K562 (cell line): ENCODE measurements at regions not wholly inside any gene's neighbourhood (a gene's known extent, or its start where the extent isn't known, plus 50 kb on each side); places are given as distances from the start of the nearest gene placed in this dataset.

Experiments
- CBX5 ChIP-seq: IDR thresholded peaks from 2 replicates; pipeline ENCODE4 v1.6.1; 2014; ENCODE audit warnings: low read depth, borderline replicate concordance
- CTCF ChIP-seq, 3 experiments: IDR thresholded peaks in 2 of 3; conservative IDR thresholded peaks in 1 of 3; 2 replicates each; pipeline ENCODE4 v1.5.1; 2011 to 2012; ENCODE audit warnings: low read length in 3 of 3, mild to moderate bottlenecking in 3 of 3, control low read depth in 2 of 3, improper control_type of control experiment in 1 of 3, inconsistent platforms in 1 of 3, low read depth in 1 of 3, mixed read lengths in 1 of 3, moderate library complexity in 1 of 3; ENCODE audit not compliant: insufficient read depth in 2 of 3
- NR2C2 ChIP-seq, 2 experiments: fragments of 200-800 bp in 1 of 2; sonication (Bioruptor generic) in 1 of 2; sonication (generic) in 1 of 2; formaldehyde crosslinking in 1 of 2; IDR thresholded peaks; 2 replicates each; pipeline versions ENCODE4 v1.6.1 to v1.8.0; 2016 to 2022; ENCODE audit warnings: mild to moderate bottlenecking in 1 of 2, missing compliant biosample characterization in 1 of 2, missing genetic modification characterization in 1 of 2, missing genetic modification reagents in 1 of 2
- REST ChIP-seq, 2 experiments: fragments of 450-650 bp; formaldehyde crosslinking in 1 of 2; IDR thresholded peaks; 2 replicates each; pipeline versions ENCODE4 v1.4.0 to v1.6.1; 2014 to 2020; ENCODE audit warnings: mild to moderate bottlenecking in 2 of 2, borderline replicate concordance in 1 of 2, low read depth in 1 of 2
- SIN3B ChIP-seq: fragments of 450-650 bp; IDR thresholded peaks from 2 replicates; pipeline ENCODE4 v1.6.1; 2017; ENCODE audit warnings: low read depth, mild to moderate bottlenecking, moderate library complexity
- ZZZ3 ChIP-seq: fragments of 450-650 bp; IDR thresholded peaks from 2 replicates; pipeline ENCODE4 v1.6.1; 2016; ENCODE audit warnings: antibody characterized with exemption, mild to moderate bottlenecking, moderate library complexity
- TF ChIP-seq, protein P1 (sequence below): IDR thresholded peaks from 2 replicates; pipeline ENCODE4 v1.6.1; 2014; ENCODE audit warnings: antibody characterized with exemption

- TF ChIP-seq CTCF (IDR thresholded peaks at IDR 0.05 in 2 of 3, conservative IDR thresholded peaks at IDR 0.05 in 1 of 3; ENCODE audit: insufficient read depth in 2 of 3, low read depth in 1 of 3, low read length in 3 of 3) (no peak), ZZZ3 (no peak), REST (IDR thresholded peaks at IDR 0.05; ENCODE audit: borderline replicate concordance) (no peak), REST (CRISPR knock-in tag; IDR thresholded peaks at IDR 0.05; ENCODE audit: low read depth) (no peak), CBX5 (no peak), SIN3B (no peak), NR2C2 (CRISPR knock-in tag; IDR thresholded peaks at IDR 0.05) (no peak), NR2C2 (tag; IDR thresholded peaks at IDR 0.05) (no peak)
- TF ChIP-seq, protein P1, sequence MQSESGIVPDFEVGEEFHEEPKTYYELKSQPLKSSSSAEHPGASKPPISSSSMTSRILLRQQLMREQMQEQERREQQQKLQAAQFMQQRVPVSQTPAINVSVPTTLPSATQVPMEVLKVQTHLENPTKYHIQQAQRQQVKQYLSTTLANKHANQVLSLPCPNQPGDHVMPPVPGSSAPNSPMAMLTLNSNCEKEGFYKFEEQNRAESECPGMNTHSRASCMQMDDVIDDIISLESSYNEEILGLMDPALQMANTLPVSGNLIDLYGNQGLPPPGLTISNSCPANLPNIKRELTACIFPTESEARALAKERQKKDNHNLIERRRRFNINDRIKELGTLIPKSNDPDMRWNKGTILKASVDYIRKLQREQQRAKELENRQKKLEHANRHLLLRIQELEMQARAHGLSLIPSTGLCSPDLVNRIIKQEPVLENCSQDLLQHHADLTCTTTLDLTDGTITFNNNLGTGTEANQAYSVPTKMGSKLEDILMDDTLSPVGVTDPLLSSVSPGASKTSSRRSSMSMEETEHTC = no peak
Observed at GRCh38 chr1:143727263-143727662, 244.5 kb downstream of the FAM72C start.
